ENCODE measurements at regions not wholly inside any gene's neighbourhood (a gene's known extent, or its start where the extent isn't known, plus 50 kb on each side); places are given as distances from the start of the nearest gene placed in this dataset.
"Not testable (repeated sequence)": the region's sequence is repeated elsewhere in the genome, so short reads cannot be mapped to it uniquely, and the experiment has no call there.

DNA sequence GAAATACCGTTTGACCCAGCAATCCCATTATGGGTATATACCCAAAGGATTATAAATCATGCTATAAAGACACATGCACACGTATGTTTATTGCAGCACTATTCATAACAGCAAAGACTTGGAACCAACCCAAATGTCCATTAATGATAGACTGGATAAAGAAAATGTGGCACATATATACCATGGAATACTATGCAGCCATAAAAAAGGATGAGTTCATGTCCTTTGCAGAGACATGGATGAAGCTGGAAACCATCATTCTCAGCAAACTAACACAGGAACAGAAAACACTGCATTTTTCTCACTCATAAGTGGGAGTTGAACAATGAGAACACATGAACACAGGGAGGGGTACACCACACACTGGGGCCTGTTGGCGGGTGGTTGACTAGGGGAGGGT lies 411.3 kb downstream of the RPS6KC1 start:
- H3K4me2 ChIP-seq (ENCODE audit: low read length); H3K27me3 ChIP-seq (ENCODE audit: insufficient read depth, low read length, poor library complexity); H2BK5ac ChIP-seq (ENCODE audit: low read length); H3K23ac ChIP-seq (ENCODE audit: low read length); H2BK15ac ChIP-seq (replicated peaks; ENCODE audit: low read depth); H3K18ac ChIP-seq (ENCODE audit: low read length); H3K27ac ChIP-seq (ENCODE audit: low read depth, low read length); H3K36me3 ChIP-seq (ENCODE audit: control insufficient read depth, insufficient read depth, low read length); H3K56ac ChIP-seq (ENCODE audit: low read length); DNase-seq; H3K9ac ChIP-seq (ENCODE audit: low read length); H2AK5ac ChIP-seq (ENCODE audit: low read length); H3K4me1 ChIP-seq (ENCODE audit: control insufficient read depth, low read depth, low read length); H3K4ac ChIP-seq (ENCODE audit: low read depth, low read length); H4K8ac ChIP-seq (ENCODE audit: low read depth, low read length); H3K79me1 ChIP-seq (ENCODE audit: low read length); H3K4me3 ChIP-seq (ENCODE audit: low read length); H3K79me2 ChIP-seq (ENCODE audit: control insufficient read depth, insufficient read depth, low read length); H2BK120ac ChIP-seq (ENCODE audit: low read depth, low read length); H4K5ac ChIP-seq (ENCODE audit: low read length): not testable (repeated sequence)
- no CpG with 5 or more reads among the region's 3 CpGs for WGBS (ENCODE audit: extremely low coverage, insufficient coverage, low lambda C conversion rate)

GRCh38 chr1:213464786-213465460 lies 413.9 kb downstream of the RPS6KC1 start:
- Histone ChIP-seq H2BK120ac (ENCODE audit: low read depth, low read length) (no peak overlapping the region), H3K56ac (ENCODE audit: low read length) (no peak overlapping the region), H4K8ac (ENCODE audit: low read depth, low read length) (no peak overlapping the region), H3K23ac (ENCODE audit: low read length) (no peak overlapping the region), H3K4me1 (ENCODE audit: control insufficient read depth, low read depth, low read length) (no peaks in the 10 kb centered on the region), H2AK5ac (ENCODE audit: low read length) (no peak overlapping the region), H3K18ac (ENCODE audit: low read length) (no peak overlapping the region), H2BK15ac (replicated peaks; ENCODE audit: low read depth) (no peak overlapping the region), H3K4me2 (ENCODE audit: low read length) (no peak overlapping the region), H3K27ac (ENCODE audit: low read depth, low read length) (no peak overlapping the region), H3K79me1 (ENCODE audit: low read length) (no peaks in the 10 kb centered on the region), H3K36me3 (ENCODE audit: control insufficient read depth, insufficient read depth, low read length) (no peaks in the 10 kb centered on the region), H3K79me2 (ENCODE audit: control insufficient read depth, insufficient read depth, low read length) (no peaks in the 10 kb centered on the region), H3K9ac (ENCODE audit: low read length) (no peak overlapping the region), H2BK5ac (ENCODE audit: low read length) (no peak overlapping the region), H3K27me3 (ENCODE audit: insufficient read depth, low read length, poor library complexity) (no peaks in the 10 kb centered on the region), H4K5ac (ENCODE audit: low read length) (no peak overlapping the region), H3K4ac (ENCODE audit: low read depth, low read length) (no peak overlapping the region), H3K4me3 (ENCODE audit: low read length) (no peak overlapping the region)
- no CpG with 5 or more reads among the region's 2 CpGs for WGBS (ENCODE audit: extremely low coverage, insufficient coverage, low lambda C conversion rate)
- no peak for DNase-seq

DNA sequence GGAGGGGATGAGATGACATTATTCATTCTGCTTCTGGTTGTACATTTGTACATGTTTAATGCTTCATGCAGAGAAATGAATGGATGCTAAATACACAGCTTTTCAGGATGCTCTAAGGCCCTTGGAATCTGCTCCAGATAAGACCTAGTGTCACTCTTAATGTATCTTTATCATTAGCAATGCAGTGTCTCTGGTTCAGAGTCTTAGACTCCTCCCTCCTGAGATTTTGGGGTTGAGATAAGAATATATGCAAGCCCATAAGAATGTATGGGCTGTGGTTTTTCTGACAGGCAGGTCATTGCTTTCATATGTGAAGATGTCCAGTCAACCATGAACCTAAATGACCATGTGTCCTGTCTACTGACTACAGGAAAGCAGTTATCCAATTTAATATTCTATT lies 415.5 kb downstream of the RPS6KC1 start:
- no peak overlapping the region for H3K27ac ChIP-seq (ENCODE audit: low read depth, low read length)
- H2AK5ac ChIP-seq (ENCODE audit: low read length), result no peak overlapping the region

DNA sequence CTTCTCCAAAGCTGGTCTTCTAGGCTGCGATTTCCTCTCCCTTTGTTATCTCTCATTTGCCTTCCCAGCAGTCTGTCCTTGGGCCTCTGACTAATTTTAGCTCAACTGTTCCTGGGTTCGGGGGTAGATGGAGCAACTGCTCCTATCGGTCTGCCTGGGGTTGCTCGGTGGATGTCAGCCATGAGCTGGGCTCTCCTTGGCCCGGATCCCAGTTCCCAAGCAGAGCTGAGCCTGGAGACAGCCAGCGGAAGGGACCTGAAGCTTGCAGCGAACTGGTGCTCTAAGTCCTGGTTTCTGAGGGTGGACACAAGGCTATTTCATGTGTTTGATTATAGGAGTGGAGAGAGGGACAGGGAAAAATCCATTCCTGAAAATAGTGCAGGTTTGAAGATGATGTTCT lies 423.0 kb downstream of the RPS6KC1 start:
- H2BK120ac ChIP-seq (ENCODE audit: low read depth, low read length), result no peak overlapping the region
- H2AK5ac ChIP-seq (ENCODE audit: low read length), result no peak overlapping the region
- no peak overlapping the region for H3K18ac ChIP-seq (ENCODE audit: low read length)
- no peak overlapping the region for H3K56ac ChIP-seq (ENCODE audit: low read length)
- H3K27ac ChIP-seq (ENCODE audit: low read depth, low read length), result no peak overlapping the region
- H3K79me2 ChIP-seq (ENCODE audit: control insufficient read depth, insufficient read depth, low read length), result no peaks in the 10 kb centered on the region
- no peaks in the 10 kb centered on the region for H3K4me1 ChIP-seq (ENCODE audit: control insufficient read depth, low read depth, low read length)
- no peak overlapping the region for H3K23ac ChIP-seq (ENCODE audit: low read length)
- no peak overlapping the region for H2BK15ac ChIP-seq (replicated peaks; ENCODE audit: low read depth)
- no peaks in the 10 kb centered on the region for H3K27me3 ChIP-seq (ENCODE audit: insufficient read depth, low read length, poor library complexity)
- no CpG with 5 or more reads among the region's 7 CpGs for WGBS (ENCODE audit: extremely low coverage, insufficient coverage, low lambda C conversion rate)
- no peak overlapping the region for H3K4me2 ChIP-seq (ENCODE audit: low read length)
- H3K4ac ChIP-seq (ENCODE audit: low read depth, low read length), result no peak overlapping the region
- H3K79me1 ChIP-seq (ENCODE audit: low read length), result no peaks in the 10 kb centered on the region
- no peak overlapping the region for H4K8ac ChIP-seq (ENCODE audit: low read depth, low read length)
- DNase-seq, result peak; percentile 40
- H4K5ac ChIP-seq (ENCODE audit: low read length), result no peak overlapping the region
- H3K36me3 ChIP-seq (ENCODE audit: control insufficient read depth, insufficient read depth, low read length), result no peaks in the 10 kb centered on the region
- H3K9ac ChIP-seq (ENCODE audit: low read length), result no peak overlapping the region
- no peak overlapping the region for H3K4me3 ChIP-seq (ENCODE audit: low read length)
- no peak overlapping the region for H2BK5ac ChIP-seq (ENCODE audit: low read length)

More for the DNA sequence above, 415.5 kb downstream of the RPS6KC1 start:
- Histone ChIP-seq H3K36me3 (ENCODE audit: control insufficient read depth, insufficient read depth, low read length) (no peaks in the 10 kb centered on the region), H3K4me3 (ENCODE audit: low read length) (no peak overlapping the region), H2BK15ac (replicated peaks; ENCODE audit: low read depth) (no peak overlapping the region), H3K79me1 (ENCODE audit: low read length) (no peaks in the 10 kb centered on the region), H3K4ac (ENCODE audit: low read depth, low read length) (no peak overlapping the region), H3K56ac (ENCODE audit: low read length) (no peak overlapping the region), H2BK5ac (ENCODE audit: low read length) (no peak overlapping the region), H3K27me3 (ENCODE audit: insufficient read depth, low read length, poor library complexity) (no peaks in the 10 kb centered on the region), H3K23ac (ENCODE audit: low read length) (no peak overlapping the region), H3K4me2 (ENCODE audit: low read length) (no peak overlapping the region), H3K18ac (ENCODE audit: low read length) (no peak overlapping the region), H4K8ac (ENCODE audit: low read depth, low read length) (no peak overlapping the region), H3K9ac (ENCODE audit: low read length) (no peak overlapping the region), H3K79me2 (ENCODE audit: control insufficient read depth, insufficient read depth, low read length) (no peaks in the 10 kb centered on the region), H4K5ac (ENCODE audit: low read length) (no peak overlapping the region), H2BK120ac (ENCODE audit: low read depth, low read length) (no peak overlapping the region), H3K4me1 (ENCODE audit: control insufficient read depth, low read depth, low read length) (no peaks in the 10 kb centered on the region)
- DNase-seq, result peak; percentile 18

DNA sequence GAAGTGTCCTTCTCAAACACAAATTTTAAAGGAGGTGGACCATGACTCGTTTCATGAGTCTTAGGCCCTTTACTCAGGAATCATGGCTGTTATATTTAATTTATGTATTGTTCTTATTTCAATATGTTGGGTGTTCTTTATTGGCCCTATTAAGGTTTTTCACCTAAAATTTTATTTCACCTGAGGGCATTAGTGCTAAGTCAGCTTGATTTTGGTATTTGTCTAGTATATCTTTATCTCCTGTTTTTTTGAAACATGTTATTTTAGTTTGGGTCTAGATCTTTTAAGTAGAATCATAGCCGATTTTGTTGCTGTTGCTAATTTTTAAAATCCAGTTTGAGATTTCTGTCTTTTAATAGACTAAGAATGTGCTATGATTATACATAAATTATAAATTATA lies 430.4 kb downstream of the RPS6KC1 start:
- no peaks in the 10 kb centered on the region for H3K36me3 ChIP-seq (ENCODE audit: control insufficient read depth, insufficient read depth, low read length)
- H3K4me1 ChIP-seq (ENCODE audit: control insufficient read depth, low read depth, low read length), result no peaks in the 10 kb centered on the region
- H2BK120ac ChIP-seq (ENCODE audit: low read depth, low read length), result no peak overlapping the region
- no peak overlapping the region for H2AK5ac ChIP-seq (ENCODE audit: low read length)
- H3K4me2 ChIP-seq (ENCODE audit: low read length), result no peak overlapping the region
- no peaks in the 10 kb centered on the region for H3K79me2 ChIP-seq (ENCODE audit: control insufficient read depth, insufficient read depth, low read length)
- no peak overlapping the region for H2BK5ac ChIP-seq (ENCODE audit: low read length)
- H3K4me3 ChIP-seq (ENCODE audit: low read length), result no peak overlapping the region
- no peak overlapping the region for H3K27ac ChIP-seq (ENCODE audit: low read depth, low read length)
- DNase-seq, result no peak
- WGBS (ENCODE audit: extremely low coverage, insufficient coverage, low lambda C conversion rate), result no CpG with 5 or more reads among the region's 2 CpGs
- no peak overlapping the region for H4K5ac ChIP-seq (ENCODE audit: low read length)
- H2BK15ac ChIP-seq (replicated peaks; ENCODE audit: low read depth), result no peak overlapping the region
- H3K56ac ChIP-seq (ENCODE audit: low read length), result no peak overlapping the region
- no peak overlapping the region for H3K23ac ChIP-seq (ENCODE audit: low read length)
- H3K18ac ChIP-seq (ENCODE audit: low read length), result no peak overlapping the region
- no peaks in the 10 kb centered on the region for H3K79me1 ChIP-seq (ENCODE audit: low read length)
- H3K4ac ChIP-seq (ENCODE audit: low read depth, low read length), result no peak overlapping the region
- H4K8ac ChIP-seq (ENCODE audit: low read depth, low read length), result no peak overlapping the region
- H3K9ac ChIP-seq (ENCODE audit: low read length), result no peak overlapping the region
- H3K27me3 ChIP-seq (ENCODE audit: insufficient read depth, low read length, poor library complexity), result no peaks in the 10 kb centered on the region

- H2BK120ac ChIP-seq (ENCODE audit: low read depth, low read length), result no peak overlapping the region
- DNase-seq, result no peak
- H3K4me1 ChIP-seq (ENCODE audit: control insufficient read depth, low read depth, low read length), result no peaks in the 10 kb centered on the region
- no peak overlapping the region for H3K4me3 ChIP-seq (ENCODE audit: low read length)
- no peak overlapping the region for H2BK15ac ChIP-seq (replicated peaks; ENCODE audit: low read depth)
- H2AK5ac ChIP-seq (ENCODE audit: low read length), result no peak overlapping the region
- H3K56ac ChIP-seq (ENCODE audit: low read length), result no peak overlapping the region
- H2BK5ac ChIP-seq (ENCODE audit: low read length), result no peak overlapping the region
- H3K36me3 ChIP-seq (ENCODE audit: control insufficient read depth, insufficient read depth, low read length), result no peaks in the 10 kb centered on the region
- H3K18ac ChIP-seq (ENCODE audit: low read length), result no peak overlapping the region
- WGBS (ENCODE audit: extremely low coverage, insufficient coverage, low lambda C conversion rate), result no CpG with 5 or more reads among the region's 3 CpGs
- no peaks in the 10 kb centered on the region for H3K79me2 ChIP-seq (ENCODE audit: control insufficient read depth, insufficient read depth, low read length)
- H3K27me3 ChIP-seq (ENCODE audit: insufficient read depth, low read length, poor library complexity), result no peaks in the 10 kb centered on the region
- H3K79me1 ChIP-seq (ENCODE audit: low read length), result no peaks in the 10 kb centered on the region
- no peak overlapping the region for H4K8ac ChIP-seq (ENCODE audit: low read depth, low read length)
- no peak overlapping the region for H3K23ac ChIP-seq (ENCODE audit: low read length)
- no peak overlapping the region for H3K27ac ChIP-seq (ENCODE audit: low read depth, low read length)
- no peak overlapping the region for H3K4me2 ChIP-seq (ENCODE audit: low read length)
- H3K9ac ChIP-seq (ENCODE audit: low read length), result no peak overlapping the region
- no peak overlapping the region for H3K4ac ChIP-seq (ENCODE audit: low read depth, low read length)
- H4K5ac ChIP-seq (ENCODE audit: low read length), result no peak overlapping the region
Observed at GRCh38 chr1:213484333-213484732, 433.3 kb downstream of the RPS6KC1 start.

Data from mesendoderm (in vitro differentiated cells).